Hepatocyte (in vitro differentiated cells): ENCODE measurements at regions not wholly inside any gene's neighbourhood (a gene's known extent, or its start where the extent isn't known, plus 50 kb on each side); places are given as distances from the start of the nearest gene placed in this dataset.
A peak's percentile ranks its signal among the peaks of the same experiment; 100 is the strongest.

ENCODE experiments used
- DNase-seq: peaks from one replicate; pipeline ENCODE4 v3.0.0-alpha.2; 2016; ENCODE audit warnings: low spot score
- H2AFZ ChIP-seq: fragments of 200-600 bp; sonication (generic); 2 replicates; pipeline ENCODE4 v1.6.0; 2016; ENCODE audit warnings: antibody characterized with exemption, mild to moderate bottlenecking
- H3K27ac ChIP-seq: fragments of 200-600 bp; sonication (generic); 2 replicates; pipeline ENCODE4 v1.5.1; 2016; ENCODE audit warnings: mild to moderate bottlenecking
- H3K27me3 ChIP-seq: fragments of 200-600 bp; sonication (generic); 2 replicates; pipeline ENCODE4 v1.6.1; 2016
- H3K36me3 ChIP-seq: fragments of 200-600 bp; sonication (generic); replicated peaks from 2 replicates; pipeline ENCODE4 v1.5.1; 2016; ENCODE audit warnings: low read depth; ENCODE audit not compliant: insufficient read depth
- H3K4me1 ChIP-seq: fragments of 200-600 bp; sonication (generic); 2 replicates; pipeline ENCODE4 v1.5.1; 2016; ENCODE audit warnings: mild to moderate bottlenecking, moderate library complexity; ENCODE audit not compliant: insufficient read depth
- H3K4me2 ChIP-seq: fragments of 200-600 bp; sonication (generic); 2 replicates; pipeline ENCODE4 v1.6.0; 2016
- H3K4me3 ChIP-seq: fragments of 200-600 bp; sonication (generic); 2 replicates; pipeline ENCODE4 v1.5.1; 2016; ENCODE audit warnings: mild to moderate bottlenecking
- H3K79me2 ChIP-seq: fragments of 200-600 bp; sonication (generic); 2 replicates; pipeline ENCODE4 v1.6.0; 2017; ENCODE audit warnings: mild to moderate bottlenecking
- H3K9me2 ChIP-seq: fragments of 200-600 bp; sonication (generic); replicated peaks from 2 replicates; pipeline ENCODE4 v1.6.0; 2017; ENCODE audit warnings: mild to moderate bottlenecking; ENCODE audit not compliant: insufficient read depth
- H3K9me3 ChIP-seq: fragments of 200-600 bp; sonication (generic); 2 replicates; pipeline ENCODE4 v1.5.1; 2016; ENCODE audit warnings: low read depth, mild to moderate bottlenecking
- H4K20me1 ChIP-seq: fragments of 200-600 bp; sonication (generic); 2 replicates; pipeline ENCODE4 v1.6.0; 2016; ENCODE audit warnings: mild to moderate bottlenecking; ENCODE audit not compliant: insufficient read depth, poor library complexity, severe bottlenecking
- CTCF ChIP-seq: fragments of 200-600 bp; sonication (generic); IDR thresholded peaks from 2 replicates; pipeline ENCODE4 v1.5.1; 2016; ENCODE audit warnings: antibody characterized with exemption, mild to moderate bottlenecking; ENCODE audit not compliant: poor library complexity
- EZH2 ChIP-seq: fragments of 200-600 bp; sonication (generic); IDR thresholded peaks from 2 replicates; pipeline ENCODE4 v1.6.1; 2016; ENCODE audit warnings: antibody characterized with exemption, mild to moderate bottlenecking, borderline replicate concordance
- EZH2phosphoT487 ChIP-seq: fragments of 200-600 bp; sonication (generic); IDR thresholded peaks from one replicate; pipeline ENCODE4 v1.6.1; 2018; ENCODE audit warnings: antibody characterized with exemption, mild to moderate bottlenecking, low read depth, moderate library complexity; ENCODE audit not compliant: unreplicated experiment, severe bottlenecking
- WGBS: methylation state at CpG from one replicate; pipeline ENCODE4 v1.1.6; 2016; ENCODE audit warnings: low lambda C conversion rate; ENCODE audit errors: missing lambda C conversion rate; 5-methylcytosine and 5-hydroxymethylcytosine counted together

- Histone ChIP-seq H3K27ac (peak overlapping the region; percentile 73), H3K4me2 (peak overlapping the region; percentile 8), H3K27me3 (no peaks in the 10 kb centered on the region), H3K36me3 (no peaks in the 10 kb centered on the region), H3K79me2 (no peaks in the 10 kb centered on the region), H3K4me1 (peaks cover 22% of the 10 kb centered on the region), H2AFZ (no peak overlapping the region), H4K20me1 (no peaks in the 10 kb centered on the region), H3K4me3 (no peak overlapping the region), H3K9me2 (no peaks in the 10 kb centered on the region), H3K9me3 (no peaks in the 10 kb centered on the region)
- no peak for TF ChIP-seq CTCF
- TF ChIP-seq EZH2phosphoT487: no peak
- no peak for TF ChIP-seq EZH2
- 76% methylated on average over 4 of the region's 4 CpGs for WGBS
- DNase-seq: peak; percentile 55
Observed at GRCh38 chr6:137723273-137724017, 143.6 kb upstream of the TNFAIP3 start.

- Histone ChIP-seq H3K36me3 (no peaks in the 10 kb centered on the region), H3K4me2 (no peak overlapping the region), H3K4me3 (no peak overlapping the region), H4K20me1 (no peaks in the 10 kb centered on the region), H3K79me2 (no peaks in the 10 kb centered on the region), H3K27me3 (no peaks in the 10 kb centered on the region), H3K27ac (peak overlapping the region; percentile 73), H2AFZ (no peak overlapping the region), H3K9me2 (no peaks in the 10 kb centered on the region), H3K4me1 (peaks cover 24% of the 10 kb centered on the region), H3K9me3 (no peaks in the 10 kb centered on the region)
- peak; percentile 22 for DNase-seq
- TF ChIP-seq CTCF (no peak), EZH2 (no peak), EZH2phosphoT487 (no peak)
- 82% methylated on average over 3 of the region's 3 CpGs for WGBS
Observed at GRCh38 chr6:137724018-137724403, 143.0 kb upstream of the TNFAIP3 start.

- Histone ChIP-seq H3K4me2 (no peak overlapping the region), H3K9me2 (no peaks in the 10 kb centered on the region), H3K4me3 (no peak overlapping the region), H3K9me3 (no peaks in the 10 kb centered on the region), H4K20me1 (no peaks in the 10 kb centered on the region), H2AFZ (no peak overlapping the region), H3K27me3 (no peaks in the 10 kb centered on the region), H3K79me2 (no peaks in the 10 kb centered on the region), H3K27ac (peak overlapping the region; percentile 73), H3K4me1 (peaks cover 24% of the 10 kb centered on the region), H3K36me3 (no peaks in the 10 kb centered on the region)
- WGBS: 95% methylated on average over 10 of the region's 10 CpGs
- no peak for TF ChIP-seq EZH2phosphoT487
- no peak for TF ChIP-seq CTCF
- DNase-seq: no peak
Observed at GRCh38 chr6:137724495-137725211, 142.4 kb upstream of the TNFAIP3 start.
